ENCODE measurements at regions not wholly inside any gene's neighbourhood (a gene's known extent, or its start where the extent isn't known, plus 50 kb on each side); places are given as distances from the start of the nearest gene placed in this dataset.
"Not testable (repeated sequence)": the region's sequence is repeated elsewhere in the genome, so short reads cannot be mapped to it uniquely, and the experiment has no call there.

GRCh38 chr2:216956820-216957493, 97.1 kb upstream of the TNP1 start:
- DNase-seq: peak; percentile 57

GRCh38 chr2:216951171-216951570, 91.3 kb upstream of the TNP1 start:
- peak; percentile 78 for DNase-seq

- DNase-seq: no peak
These were observed 90.7 kb upstream of the TNP1 start for GRCh38 chr2:216950547-216950946.

- no peak for DNase-seq
These were observed 90.0 kb upstream of the TNP1 start for GRCh38 chr2:216949700-216950413.

GRCh38 chr2:216947055-216947454, 87.2 kb upstream of the TNP1 start:
- no peak for DNase-seq

GRCh38 chr2:216944733-216945132, 84.9 kb upstream of the TNP1 start:
- DNase-seq: no peak

- DNase-seq: no peak
These were observed 83.2 kb upstream of the TNP1 start for GRCh38 chr2:216943109-216943508.

- DNase-seq: no peak
These were observed 82.6 kb upstream of the TNP1 start for GRCh38 chr2:216942465-216942864.

GRCh38 chr2:216942016-216942415, 82.2 kb upstream of the TNP1 start:
- DNase-seq: no peak

GRCh38 chr2:216936954-216937357, 77.1 kb upstream of the TNP1 start:
- peak; percentile 54 for DNase-seq

- no peak for DNase-seq
These were observed 74.8 kb upstream of the TNP1 start for GRCh38 chr2:216934623-216935022.

- DNase-seq: no peak
These were observed 74.3 kb upstream of the TNP1 start for GRCh38 chr2:216934151-216934550.

- DNase-seq: no peak
These were observed 73.1 kb upstream of the TNP1 start for GRCh38 chr2:216932863-216933548.

- no peak for DNase-seq
These were observed 72.4 kb upstream of the TNP1 start for GRCh38 chr2:216932113-216932862.

- DNase-seq: no peak
These were observed 70.9 kb upstream of the TNP1 start for GRCh38 chr2:216930716-216931115.

- DNase-seq: not testable (repeated sequence)
These were observed 69.5 kb upstream of the TNP1 start for GRCh38 chr2:216929338-216929737.

- no peak for DNase-seq
These were observed 67.3 kb upstream of the TNP1 start for GRCh38 chr2:216927163-216927562.

GRCh38 chr2:216925636-216926366, 65.9 kb upstream of the TNP1 start:
- DNase-seq: no peak

- DNase-seq: no peak
These were observed 65.1 kb upstream of the TNP1 start for GRCh38 chr2:216925006-216925405.

GRCh38 chr2:216923706-216924105, 63.8 kb upstream of the TNP1 start:
- DNase-seq: no peak

GRCh38 chr2:216922175-216922780, 62.4 kb upstream of the TNP1 start:
- no peak for DNase-seq

GRCh38 chr2:216920937-216921456, 61.1 kb upstream of the TNP1 start:
- no peak for DNase-seq
